HepG2 (cell line): ENCODE measurements at regions not wholly inside any gene's neighbourhood (a gene's known extent, or its start where the extent isn't known, plus 50 kb on each side); places are given as distances from the start of the nearest gene placed in this dataset.
A peak's percentile ranks its signal among the peaks of the same experiment; 100 is the strongest.

Source experiments
- ATAC-seq: fragments of 200-7000 bp; cut with Tn5 transposase; 3 replicates; pipeline ENCODE4 v1.9.1; 2020; ENCODE audit warnings: mild to moderate bottlenecking, moderate library complexity
- BruUV-seq: library from RNA; stranded (reverse); fragments of 400-500 nt; replicated peaks from 2 replicates; lab custom pipeline; 2021; lab: Mats Ljungman, UMichigan
- CTCF ChIA-PET: fragments of 300-600 bp; formaldehyde crosslinking; extraction: SDS; loops from one replicate; lab custom pipeline; 2021; ENCODE audit warnings: low total read pairs, inconsistent platforms, low intra/inter-chr PET ratio; lab: Yijun Ruan, JAX
- POLR2A ChIA-PET: fragments of 350-600 bp; sonication (Branson Sonifier 250); formaldehyde crosslinking; loops from one replicate; lab custom pipeline; 2020; ENCODE audit warnings: antibody characterized with exemption, inconsistent platforms; lab: Yijun Ruan, JAX
- DNase-seq: peaks from one replicate; pipeline ENCODE4 v3.0.0-alpha.2; 2015; ENCODE audit warnings: low spot score
- FAIRE-seq: peaks from 3 replicates; lab custom pipeline; 2011; peaks lifted over from hg19 to GRCh38; lab: Jason Lieb, UNC
- H2AFZ ChIP-seq: one replicate; pipeline ENCODE4 v1.6.1; 2011; ENCODE audit warnings: low read length, inconsistent platforms
- H3K27ac ChIP-seq: fragments of 300-600 bp; 3 replicates; pipeline ENCODE4 v1.8.0; 2011; ENCODE audit warnings: mixed run types, mild to moderate bottlenecking, mixed read lengths, low read length, inconsistent platforms; ENCODE audit not compliant: insufficient read depth; ENCODE audit errors: extremely low read length
- H3K27me3 ChIP-seq, 2 experiments: fragments of 200-600 bp in 1 of 2; 2 replicates in 1 of 2; 3 replicates in 1 of 2; pipeline versions ENCODE4 v1.6.0 to v1.8.0; 2011; ENCODE audit warnings: low read length in 2 of 2, mild to moderate bottlenecking in 2 of 2, moderate library complexity in 2 of 2, inconsistent platforms in 1 of 2; ENCODE audit not compliant: insufficient read depth in 2 of 2, control insufficient read depth in 1 of 2
- H3K36me3 ChIP-seq, 2 experiments: fragments of 200-600 bp in 1 of 2; replicated peaks in 1 of 2; 2 replicates in 1 of 2; 3 replicates in 1 of 2; pipeline versions ENCODE4 v1.5.1 to v1.8.0; 2011; ENCODE audit warnings: low read length in 2 of 2, inconsistent platforms in 1 of 2; ENCODE audit not compliant: insufficient read depth in 2 of 2, control insufficient read depth in 1 of 2
- H3K4me1 ChIP-seq: 2 replicates; pipeline ENCODE4 v1.5.1; 2012; ENCODE audit warnings: low read length, inconsistent platforms; ENCODE audit not compliant: insufficient read depth
- H3K4me2 ChIP-seq: 2 replicates; pipeline ENCODE4 v1.6.0; 2011; ENCODE audit warnings: low read depth, low read length, inconsistent platforms
- H3K4me3 ChIP-seq, 3 experiments: fragments of 200-600 bp in 1 of 3; sonication (generic), shearing (Covaris generic) in 1 of 3; replicated peaks in 1 of 3; 2 replicates each; pipeline ENCODE4 v1.5.1; 2011 to 2016; ENCODE audit warnings: low read length in 3 of 3, inconsistent platforms in 2 of 3, low read depth in 2 of 3, mild to moderate bottlenecking in 2 of 3, control low read depth in 1 of 3, mixed read lengths in 1 of 3; ENCODE audit not compliant: insufficient read depth in 1 of 3
- H3K79me2 ChIP-seq: one replicate; pipeline ENCODE4 v1.6.1; 2011; ENCODE audit warnings: low read length, inconsistent platforms; ENCODE audit not compliant: insufficient read depth
- H3K9ac ChIP-seq: 2 replicates; pipeline ENCODE4 v1.6.0; 2011; ENCODE audit warnings: mild to moderate bottlenecking, low read depth, low read length, inconsistent platforms; ENCODE audit not compliant: insufficient read depth
- H3K9me3 ChIP-seq: 2 replicates; pipeline ENCODE4 v1.5.1; 2012; ENCODE audit warnings: mild to moderate bottlenecking, low read length
- H4K20me1 ChIP-seq: 2 replicates; pipeline ENCODE4 v1.6.0; 2011; ENCODE audit warnings: inconsistent platforms, mild to moderate bottlenecking, low read length, moderate library complexity; ENCODE audit not compliant: insufficient read depth
- CAMTA2 ChIP-seq: sonication (generic); formaldehyde crosslinking; IDR thresholded peaks from 2 replicates; pipeline ENCODE4 v1.4.0; 2020; ENCODE audit warnings: mild to moderate bottlenecking, missing genetic modification reagents, borderline replicate concordance
- KDM2A ChIP-seq: sonication (generic); formaldehyde crosslinking; IDR thresholded peaks from 2 replicates; pipeline ENCODE4 v1.4.0; 2020; ENCODE audit warnings: low read depth, missing genetic modification reagents, borderline replicate concordance
- NBN ChIP-seq: fragments of 450-650 bp; conservative IDR thresholded peaks from 2 replicates; pipeline ENCODE4 v1.6.1; 2017
- NR2C2 ChIP-seq: sonication (generic); formaldehyde crosslinking; IDR thresholded peaks from 2 replicates; pipeline ENCODE4 v1.4.0; 2020; ENCODE audit warnings: missing genetic modification reagents, mild to moderate bottlenecking, moderate library complexity, borderline replicate concordance
- ZBTB7A ChIP-seq: sonication (generic); formaldehyde crosslinking; IDR thresholded peaks from 2 replicates; pipeline ENCODE4 v1.8.0; 2022; ENCODE audit warnings: mild to moderate bottlenecking, missing genetic modification reagents
- ZFP36L1 ChIP-seq: sonication (generic); formaldehyde crosslinking; IDR thresholded peaks from 2 replicates; pipeline ENCODE4 v1.8.0; 2022; ENCODE audit warnings: mild to moderate bottlenecking, missing genetic modification reagents, moderate library complexity
- ZFY ChIP-seq: sonication (generic); formaldehyde crosslinking; IDR thresholded peaks from 2 replicates; pipeline ENCODE4 v1.4.0; 2020; ENCODE audit warnings: missing genetic modification reagents
- ZKSCAN8 ChIP-seq: IDR thresholded peaks from 2 replicates; pipeline ENCODE4 v1.6.1; 2016; ENCODE audit warnings: borderline replicate concordance, missing genetic modification reagents, missing compliant biosample characterization
- ZNF382 ChIP-seq: sonication (generic); formaldehyde crosslinking; IDR thresholded peaks from 2 replicates; pipeline ENCODE4 v1.5.0; 2020; ENCODE audit warnings: missing genetic modification reagents, mild to moderate bottlenecking, borderline replicate concordance
- ZNF430 ChIP-seq: sonication (generic); formaldehyde crosslinking; IDR thresholded peaks from 2 replicates; pipeline ENCODE4 v1.9.0; 2021; ENCODE audit warnings: mild to moderate bottlenecking, missing genetic modification reagents
- ZNF598 ChIP-seq: sonication (generic); formaldehyde crosslinking; IDR thresholded peaks from 2 replicates; pipeline ENCODE4 v1.5.1; 2020; ENCODE audit warnings: mild to moderate bottlenecking, missing genetic modification reagents, borderline replicate concordance
- ZNF747 ChIP-seq: sonication (generic); formaldehyde crosslinking; IDR thresholded peaks from 2 replicates; pipeline ENCODE4 v1.8.1; 2023; ENCODE audit warnings: missing genetic modification reagents, mild to moderate bottlenecking, borderline replicate concordance
- ZNF790 ChIP-seq: sonication (generic); formaldehyde crosslinking; IDR thresholded peaks from 2 replicates; pipeline ENCODE4 v1.8.0; 2022; ENCODE audit warnings: missing genetic modification reagents, mild to moderate bottlenecking, borderline replicate concordance
- WGBS: methylation state at CpG from one replicate; pipeline ENCODE4 v1.1.6; 2017; ENCODE audit warnings: low lambda C conversion rate; 5-methylcytosine and 5-hydroxymethylcytosine counted together
- in situ Hi-C: cut with HindIII; loops from 2 replicates; pipeline ENCODE4 v1.10.0; 2017; ENCODE audit warnings: low pct_unique_long_range_greater_than_20kb; ENCODE audit not compliant: extremely low pct_ligation_motif_present
- intact Hi-C: fragments of 100-400 bp; cut with micrococcal nuclease; formaldehyde crosslinking; loops from one replicate; pipeline ENCODE4 v1.10.0; 2022; ENCODE audit not compliant: unreplicated experiment
- TF ChIP-seq, protein P1 (sequence below): sonication (generic); formaldehyde crosslinking; IDR thresholded peaks from 2 replicates; pipeline ENCODE4 v1.4.0; 2020; ENCODE audit warnings: mild to moderate bottlenecking, missing genetic modification reagents
- TF ChIP-seq, protein P2 (sequence below): IDR thresholded peaks from 2 replicates; pipeline ENCODE4 v1.6.1; 2012; ENCODE audit warnings: low read depth, low read length, improper control_type of control experiment

DNA sequence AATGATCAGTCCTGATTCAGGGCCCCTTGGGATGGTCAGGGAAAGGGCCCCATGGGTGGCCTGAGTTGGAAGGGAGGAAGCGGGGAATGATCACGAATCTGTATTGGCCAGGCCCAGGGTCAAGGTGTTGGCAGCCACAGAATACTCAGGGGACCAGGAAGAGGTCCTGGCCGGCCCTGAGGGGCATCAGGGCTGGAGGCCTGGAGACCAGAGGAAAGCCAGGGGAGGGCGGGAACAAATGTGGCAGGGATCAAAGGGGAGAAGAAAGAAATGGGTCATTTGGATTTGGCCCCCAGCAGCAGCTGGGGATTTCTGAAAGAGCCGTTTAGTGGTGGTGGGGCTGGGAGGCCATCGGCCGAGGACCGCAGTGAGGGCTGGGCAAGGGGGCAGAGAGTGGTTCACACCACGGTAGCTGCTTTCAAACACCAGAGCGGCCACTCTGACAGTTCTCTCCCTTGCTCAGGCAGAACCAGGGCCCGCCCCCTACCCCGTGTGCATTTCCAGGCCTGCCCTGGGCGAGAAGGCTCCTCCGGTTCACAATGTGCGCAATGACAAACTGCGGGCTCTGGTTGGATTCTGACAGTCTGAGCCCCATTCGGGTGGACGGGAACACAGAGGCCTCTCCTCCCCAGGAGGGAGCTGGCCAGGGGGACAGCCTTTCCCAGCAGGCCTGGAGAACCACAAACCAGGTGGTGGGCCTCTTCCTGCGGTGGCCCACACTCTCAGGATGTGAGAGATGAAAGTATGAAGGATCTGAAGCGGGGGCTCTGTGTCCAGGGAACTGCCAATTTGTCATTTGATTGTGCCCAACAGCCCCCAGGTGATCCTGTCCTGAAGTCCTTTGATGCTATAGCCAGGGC lies 220.3 kb upstream of the IER5L start:
- Histone ChIP-seq H3K9me3 (no peaks in the 10 kb centered on the region), H3K27me3 (peaks cover 18 to 35% of the 10 kb centered on the region in 2 experiments), H3K4me3 (no peak overlapping the region), H2AFZ (no peak overlapping the region), H3K27ac (no peak overlapping the region), H4K20me1 (no peaks in the 10 kb centered on the region), H3K4me2 (peak overlapping the region; percentile 32; the same call in 1 of the 2 replicates), H3K9ac (no peak overlapping the region), H3K79me2 (no peaks in the 10 kb centered on the region), H3K36me3 (no peaks in the 10 kb centered on the region), H3K4me1 (peaks cover 38% of the 10 kb centered on the region)
- no peak for ATAC-seq
- 30% methylated on average over 8 of the region's 20 CpGs for WGBS
- CTCF ChIA-PET: no interaction called here
- in situ Hi-C loops (no loop called here), intact Hi-C loops (no loop called here)
- POLR2A ChIA-PET: no interaction called here
- no TSS peak for BruUV-seq
- DNase-seq: no peak
- no peak for FAIRE-seq
- TF ChIP-seq ZNF430 (CRISPR knock-in tag) (no peak), ZNF747 (no peak), ZNF598 (CRISPR knock-in tag) (no peak), NR2C2 (CRISPR knock-in tag) (no peak), ZBTB7A (CRISPR knock-in tag) (no peak), ZFP36L1 (CRISPR knock-in tag) (no peak), ZNF382 (CRISPR knock-in tag) (no peak), CAMTA2 (CRISPR knock-in tag) (no peak), ZNF790 (no peak), KDM2A (CRISPR knock-in tag) (no peak), NBN (no peak), ZKSCAN8 (no peak), ZFY (CRISPR knock-in tag) (no peak)
- TF ChIP-seq, protein P1, sequence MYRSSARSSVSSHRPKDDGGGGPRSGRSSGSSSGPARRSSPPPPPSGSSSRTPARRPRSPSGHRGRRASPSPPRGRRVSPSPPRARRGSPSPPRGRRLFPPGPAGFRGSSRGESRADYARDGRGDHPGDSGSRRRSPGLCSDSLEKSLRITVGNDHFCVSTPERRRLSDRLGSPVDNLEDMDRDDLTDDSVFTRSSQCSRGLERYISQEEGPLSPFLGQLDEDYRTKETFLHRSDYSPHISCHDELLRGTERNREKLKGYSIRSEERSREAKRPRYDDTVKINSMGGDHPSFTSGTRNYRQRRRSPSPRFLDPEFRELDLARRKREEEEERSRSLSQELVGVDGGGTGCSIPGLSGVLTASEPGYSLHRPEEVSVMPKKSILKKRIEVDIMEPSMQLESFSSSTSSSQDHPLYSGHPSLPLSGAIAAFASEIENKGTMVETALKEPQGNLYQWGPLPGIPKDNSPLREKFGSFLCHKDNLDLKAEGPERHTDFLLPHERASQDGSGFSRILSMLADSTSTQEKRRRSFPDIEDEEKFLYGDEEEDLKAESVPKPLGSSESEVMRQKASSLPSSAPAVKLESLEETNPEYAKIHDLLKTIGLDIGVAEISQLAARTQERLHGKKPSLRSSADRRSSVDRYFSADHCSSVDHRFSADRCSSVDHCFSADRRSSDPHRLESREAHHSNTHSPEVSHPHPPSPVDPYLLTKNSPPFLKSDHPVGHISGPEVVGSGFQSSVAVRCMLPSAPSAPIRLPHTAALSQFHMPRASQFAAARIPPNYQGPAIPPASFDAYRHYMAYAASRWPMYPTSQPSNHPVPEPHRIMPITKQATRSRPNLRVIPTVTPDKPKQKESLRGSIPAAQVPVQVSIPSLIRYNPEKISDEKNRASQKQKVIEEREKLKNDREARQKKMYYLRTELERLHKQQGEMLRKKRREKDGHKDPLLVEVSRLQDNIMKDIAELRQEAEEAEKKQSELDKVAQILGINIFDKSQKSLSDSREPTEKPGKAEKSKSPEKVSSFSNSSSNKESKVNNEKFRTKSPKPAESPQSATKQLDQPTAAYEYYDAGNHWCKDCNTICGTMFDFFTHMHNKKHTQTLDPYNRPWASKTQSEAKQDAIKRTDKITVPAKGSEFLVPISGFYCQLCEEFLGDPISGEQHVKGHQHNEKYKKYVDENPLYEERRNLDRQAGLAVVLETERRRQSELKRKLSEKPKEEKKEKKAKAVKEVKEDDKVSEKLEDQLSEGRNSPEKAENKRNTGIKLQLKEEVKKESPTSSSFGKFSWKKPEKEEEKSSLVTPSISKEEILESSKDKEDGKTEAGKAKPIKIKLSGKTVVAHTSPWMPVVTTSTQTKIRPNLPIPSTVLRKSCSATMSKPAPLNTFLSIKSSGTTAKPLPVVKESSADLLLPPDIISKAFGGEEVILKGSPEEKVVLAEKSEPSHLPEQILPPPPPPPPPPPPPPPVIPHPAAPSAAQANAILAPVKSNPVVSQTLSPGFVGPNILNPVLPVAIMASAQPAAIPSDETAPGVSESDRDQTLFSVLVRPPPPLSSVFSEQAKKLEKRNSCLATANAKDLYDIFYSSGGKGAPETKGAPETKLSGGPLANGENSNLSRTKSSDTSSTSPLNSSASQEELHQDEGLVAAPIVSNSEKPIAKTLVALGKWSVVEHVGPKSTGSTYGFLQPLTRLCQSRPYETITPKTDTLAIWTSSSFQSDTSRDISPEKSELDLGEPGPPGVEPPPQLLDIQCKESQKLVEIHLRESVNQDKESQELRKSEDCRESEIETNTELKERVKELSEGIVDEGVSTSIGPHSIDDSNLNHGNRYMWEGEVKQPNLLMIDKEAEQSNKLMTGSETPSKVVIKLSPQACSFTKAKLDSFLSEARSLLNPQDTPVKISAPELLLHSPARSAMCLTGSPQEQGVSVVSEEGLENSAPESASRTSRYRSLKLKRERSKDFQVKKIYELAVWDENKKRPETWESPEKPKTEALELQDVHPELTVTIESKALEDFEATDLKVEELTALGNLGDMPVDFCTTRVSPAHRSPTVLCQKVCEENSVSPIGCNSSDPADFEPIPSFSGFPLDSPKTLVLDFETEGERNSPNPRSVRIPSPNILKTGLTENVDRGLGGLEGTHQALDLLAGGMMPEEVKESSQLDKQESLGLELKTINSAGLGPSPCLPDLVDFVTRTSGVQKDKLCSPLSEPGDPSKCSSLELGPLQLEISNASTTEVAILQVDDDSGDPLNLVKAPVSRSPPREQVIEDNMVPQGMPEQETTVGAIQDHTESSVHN: no peak
- TF ChIP-seq, protein P2, sequence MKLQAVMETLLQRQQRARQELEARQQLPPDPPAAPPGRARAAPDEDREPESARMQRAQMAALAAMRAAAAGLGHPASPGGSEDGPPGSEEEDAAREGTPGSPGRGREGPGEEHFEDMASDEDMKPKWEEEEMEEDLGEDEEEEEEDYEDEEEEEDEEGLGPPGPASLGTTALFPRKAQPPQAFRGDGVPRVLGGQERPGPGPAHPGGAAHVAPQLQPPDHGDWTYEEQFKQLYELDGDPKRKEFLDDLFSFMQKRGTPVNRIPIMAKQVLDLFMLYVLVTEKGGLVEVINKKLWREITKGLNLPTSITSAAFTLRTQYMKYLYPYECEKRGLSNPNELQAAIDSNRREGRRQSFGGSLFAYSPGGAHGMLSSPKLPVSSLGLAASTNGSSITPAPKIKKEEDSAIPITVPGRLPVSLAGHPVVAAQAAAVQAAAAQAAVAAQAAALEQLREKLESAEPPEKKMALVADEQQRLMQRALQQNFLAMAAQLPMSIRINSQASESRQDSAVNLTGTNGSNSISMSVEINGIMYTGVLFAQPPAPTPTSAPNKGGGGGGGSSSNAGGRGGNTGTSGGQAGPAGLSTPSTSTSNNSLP: no peak
